ENCODE measurements at regions not wholly inside any gene's neighbourhood (a gene's known extent, or its start where the extent isn't known, plus 50 kb on each side); places are given as distances from the start of the nearest gene placed in this dataset.

DNA sequence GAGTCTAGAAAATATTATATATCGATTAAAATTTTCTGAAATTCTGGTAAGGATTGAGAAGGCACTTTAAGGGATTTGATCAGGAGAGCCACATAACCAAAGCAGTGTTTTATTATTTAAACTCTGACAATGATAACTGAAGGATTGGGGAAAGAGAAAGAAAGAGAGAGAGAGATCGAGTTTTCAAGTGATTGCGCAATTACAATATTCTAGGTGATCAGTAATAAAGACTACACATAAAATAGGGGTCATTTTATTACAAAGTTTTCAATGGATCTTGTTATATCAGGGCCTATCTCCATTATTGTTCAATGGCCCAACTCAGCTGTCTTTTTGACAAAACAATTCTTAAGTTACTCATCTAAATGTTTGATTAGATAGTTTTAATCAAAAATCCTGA, 541.5 kb upstream of the ZWINT start:
- TF ChIP-seq, protein P1, sequence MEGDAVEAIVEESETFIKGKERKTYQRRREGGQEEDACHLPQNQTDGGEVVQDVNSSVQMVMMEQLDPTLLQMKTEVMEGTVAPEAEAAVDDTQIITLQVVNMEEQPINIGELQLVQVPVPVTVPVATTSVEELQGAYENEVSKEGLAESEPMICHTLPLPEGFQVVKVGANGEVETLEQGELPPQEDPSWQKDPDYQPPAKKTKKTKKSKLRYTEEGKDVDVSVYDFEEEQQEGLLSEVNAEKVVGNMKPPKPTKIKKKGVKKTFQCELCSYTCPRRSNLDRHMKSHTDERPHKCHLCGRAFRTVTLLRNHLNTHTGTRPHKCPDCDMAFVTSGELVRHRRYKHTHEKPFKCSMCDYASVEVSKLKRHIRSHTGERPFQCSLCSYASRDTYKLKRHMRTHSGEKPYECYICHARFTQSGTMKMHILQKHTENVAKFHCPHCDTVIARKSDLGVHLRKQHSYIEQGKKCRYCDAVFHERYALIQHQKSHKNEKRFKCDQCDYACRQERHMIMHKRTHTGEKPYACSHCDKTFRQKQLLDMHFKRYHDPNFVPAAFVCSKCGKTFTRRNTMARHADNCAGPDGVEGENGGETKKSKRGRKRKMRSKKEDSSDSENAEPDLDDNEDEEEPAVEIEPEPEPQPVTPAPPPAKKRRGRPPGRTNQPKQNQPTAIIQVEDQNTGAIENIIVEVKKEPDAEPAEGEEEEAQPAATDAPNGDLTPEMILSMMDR (IDR thresholded peaks at IDR 0.05), result no peak
- TF ChIP-seq EZH2 (IDR thresholded peaks at IDR 0.05; ENCODE audit: borderline replicate concordance, insufficient read depth, low read depth, low read length, poor library complexity, severe bottlenecking), result no peak
